ENCODE measurements at regions not wholly inside any gene's neighbourhood (a gene's known extent, or its start where the extent isn't known, plus 50 kb on each side); places are given as distances from the start of the nearest gene placed in this dataset.

DNA sequence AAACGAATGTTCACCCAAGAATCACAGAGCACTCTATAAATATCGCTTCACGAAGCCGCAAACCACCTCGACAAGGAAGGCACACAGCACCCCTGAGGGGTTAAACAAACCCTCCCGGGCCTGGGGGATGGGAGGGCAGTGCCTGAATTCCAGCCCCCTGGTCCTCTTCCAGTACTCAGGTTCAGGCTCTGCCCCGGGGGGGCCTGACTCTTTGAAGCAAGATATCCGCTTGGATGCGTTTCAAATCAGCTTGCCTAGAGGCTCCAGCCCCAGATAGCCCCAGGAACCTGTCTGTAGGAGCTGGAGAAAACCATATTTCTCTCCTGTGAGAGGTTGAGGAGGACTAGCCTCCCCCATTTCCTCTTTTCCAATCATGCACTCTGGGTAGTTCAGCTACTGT, 194.7 kb downstream of the WNT5A start:
- TF ChIP-seq CTCF (IDR thresholded peaks at IDR 0.05) (no peak), POLR2A (IDR thresholded peaks at IDR 0.05) (no peak)
